GM08714 (cell line): ENCODE measurements at regions not wholly inside any gene's neighbourhood (a gene's known extent, or its start where the extent isn't known, plus 50 kb on each side); places are given as distances from the start of the nearest gene placed in this dataset.

Experiments used
- H3K4me3 ChIP-seq: fragments of 200-500 bp; sonication (Bioruptor generic); 2 replicates; pipeline ENCODE4 v1.5.1; 2014; ENCODE audit warnings: mild to moderate bottlenecking, low read length, inconsistent platforms
- ZNF274 ChIP-seq: IDR thresholded peaks from 2 replicates; pipeline ENCODE4 v1.6.1; 2012; ENCODE audit warnings: mild to moderate bottlenecking, low read depth, low read length

- H3K4me3 ChIP-seq, result no peak overlapping the region
- TF ChIP-seq ZNF274, result no peak
These were observed 619.2 kb upstream of the CLINT1 start for GRCh38 chr5:158478139-158478538.

GRCh38 chr5:158477214-158477613, 618.3 kb upstream of the CLINT1 start:
- H3K4me3 ChIP-seq, result no peak overlapping the region
- no peak for TF ChIP-seq ZNF274

- no peak for TF ChIP-seq ZNF274
- no peak overlapping the region for H3K4me3 ChIP-seq
These were observed 614.2 kb upstream of the CLINT1 start for GRCh38 chr5:158473016-158473635.

GRCh38 chr5:158471535-158471924, 612.6 kb upstream of the CLINT1 start:
- no peak for TF ChIP-seq ZNF274
- H3K4me3 ChIP-seq, result no peak overlapping the region

- no peak for TF ChIP-seq ZNF274
- H3K4me3 ChIP-seq, result no peak overlapping the region
These were observed 612.0 kb upstream of the CLINT1 start for GRCh38 chr5:158470764-158471534.

- TF ChIP-seq ZNF274, result no peak
- no peak overlapping the region for H3K4me3 ChIP-seq
These were observed 609.5 kb upstream of the CLINT1 start for GRCh38 chr5:158468444-158468843.

- no peak for TF ChIP-seq ZNF274
- H3K4me3 ChIP-seq, result no peak overlapping the region
These were observed 607.2 kb upstream of the CLINT1 start for GRCh38 chr5:158466191-158466590.

GRCh38 chr5:158465086-158465972, 606.4 kb upstream of the CLINT1 start:
- no peak overlapping the region for H3K4me3 ChIP-seq
- TF ChIP-seq ZNF274, result no peak

GRCh38 chr5:158464383-158464782, 605.4 kb upstream of the CLINT1 start:
- TF ChIP-seq ZNF274, result no peak

GRCh38 chr5:158463938-158464337, 605.0 kb upstream of the CLINT1 start:
- TF ChIP-seq ZNF274, result no peak
- H3K4me3 ChIP-seq, result no peak overlapping the region

More at GRCh38 chr5:158464383-158464782, 605.4 kb upstream of the CLINT1 start:
- no peak overlapping the region for H3K4me3 ChIP-seq

- TF ChIP-seq ZNF274, result no peak
- H3K4me3 ChIP-seq, result no peak overlapping the region
These were observed 604.2 kb upstream of the CLINT1 start for GRCh38 chr5:158463188-158463587.

GRCh38 chr5:158462349-158463114, 603.6 kb upstream of the CLINT1 start:
- no peak for TF ChIP-seq ZNF274
- no peak overlapping the region for H3K4me3 ChIP-seq

GRCh38 chr5:158461240-158461854, 602.4 kb upstream of the CLINT1 start:
- no peak for TF ChIP-seq ZNF274
- H3K4me3 ChIP-seq, result no peak overlapping the region

GRCh38 chr5:158458086-158458485, 599.1 kb upstream of the CLINT1 start:
- TF ChIP-seq ZNF274, result no peak

More at GRCh38 chr5:158458086-158458485, 599.1 kb upstream of the CLINT1 start:
- H3K4me3 ChIP-seq, result no peak overlapping the region
